ENCODE measurements at regions not wholly inside any gene's neighbourhood (a gene's known extent, or its start where the extent isn't known, plus 50 kb on each side); places are given as distances from the start of the nearest gene placed in this dataset.

DNA sequence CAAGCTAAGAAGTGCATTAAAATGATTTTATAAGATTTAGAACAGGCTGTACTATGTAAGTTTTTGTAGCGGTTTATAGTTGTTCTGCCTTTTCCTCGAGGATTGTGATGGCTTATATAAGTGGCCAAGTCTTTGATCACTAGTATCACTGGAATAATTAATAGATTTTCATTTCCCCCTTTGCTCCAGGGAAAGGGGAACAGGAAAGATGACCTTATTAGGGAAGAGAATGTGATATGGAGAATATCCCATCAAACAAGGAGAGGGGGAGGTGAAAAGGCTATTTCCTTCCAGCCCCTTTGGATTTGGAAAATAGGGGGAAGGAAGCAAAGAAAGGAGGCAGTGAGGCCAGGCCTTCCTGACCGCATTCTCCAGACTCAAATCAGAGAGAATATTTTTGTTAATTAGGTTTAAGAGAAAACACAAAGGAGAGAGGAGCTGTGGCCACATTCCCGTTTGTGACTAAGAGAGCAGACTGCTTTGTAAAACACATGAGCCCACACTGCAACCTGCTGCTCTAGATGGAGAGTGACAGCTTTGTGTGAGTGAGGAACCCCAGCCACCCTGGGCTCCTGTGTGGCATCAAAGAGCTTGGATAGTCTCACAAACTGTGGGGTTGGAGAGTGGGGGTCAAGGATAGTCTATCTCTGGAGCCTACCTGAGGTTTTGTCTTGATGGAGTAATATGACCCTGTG, 359.5 kb downstream of the DTWD2 start:
- Histone ChIP-seq H3K9ac (ENCODE audit: insufficient read length, low read depth) (no peak overlapping the region), H3K9me3 (ENCODE audit: insufficient read depth, low read length) (no peaks in the 10 kb centered on the region), H3K36me3 (ENCODE audit: insufficient read depth, insufficient read length, low read length) (no peaks in the 10 kb centered on the region), H3K27me3 (ENCODE audit: insufficient read depth, insufficient read length) (no peaks in the 10 kb centered on the region), H3K4me3 (ENCODE audit: insufficient read length, low read depth) (no peak overlapping the region), H3K4me1 (ENCODE audit: insufficient read depth, insufficient read length) (no peaks in the 10 kb centered on the region)
- DNase-seq (ENCODE audit: low read depth, low spot score) = peak; percentile 32
- TF ChIP-seq ZNF274 (IDR thresholded peaks at IDR 0.05; ENCODE audit: low read depth, low read length) = no peak
- TF ChIP-seq YY1 (IDR thresholded peaks at IDR 0.05; ENCODE audit: insufficient read depth, insufficient read length) = no peak
- no peak for TF ChIP-seq SUZ12 (IDR thresholded peaks at IDR 0.05; ENCODE audit: extremely low read depth, insufficient read depth, insufficient read length)

DNA sequence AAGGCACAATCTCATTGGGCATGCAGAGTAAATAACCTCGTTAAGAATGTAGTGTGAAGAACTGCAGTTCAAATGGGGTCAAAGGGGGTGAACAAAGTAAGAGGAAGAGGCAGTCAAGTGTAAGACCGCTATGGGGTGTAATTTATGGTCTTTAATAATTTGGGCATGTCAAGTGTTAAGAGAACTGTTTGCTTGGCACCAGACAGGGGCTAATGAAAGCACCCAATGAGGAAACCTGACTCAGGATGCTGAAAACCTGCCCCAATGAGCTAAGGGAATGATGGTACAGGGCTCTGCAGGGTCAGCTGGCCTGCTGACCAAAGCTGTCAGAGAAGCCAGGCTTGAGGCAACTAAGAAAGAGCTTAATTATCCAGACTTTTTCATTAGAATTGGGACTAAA, 368.1 kb downstream of the DTWD2 start:
- Histone ChIP-seq H3K36me3 (ENCODE audit: insufficient read depth, insufficient read length, low read length) (no peaks in the 10 kb centered on the region), H3K27me3 (ENCODE audit: insufficient read depth, insufficient read length) (no peaks in the 10 kb centered on the region), H3K4me1 (ENCODE audit: insufficient read depth, insufficient read length) (no peaks in the 10 kb centered on the region), H3K9me3 (ENCODE audit: insufficient read depth, low read length) (no peaks in the 10 kb centered on the region), H3K4me3 (ENCODE audit: insufficient read length, low read depth) (no peak overlapping the region), H3K9ac (ENCODE audit: insufficient read length, low read depth) (no peak overlapping the region)
- no peak for DNase-seq (ENCODE audit: low read depth, low spot score)
- TF ChIP-seq ZNF274 (IDR thresholded peaks at IDR 0.05; ENCODE audit: low read depth, low read length) (no peak), YY1 (IDR thresholded peaks at IDR 0.05; ENCODE audit: insufficient read depth, insufficient read length) (no peak), SUZ12 (IDR thresholded peaks at IDR 0.05; ENCODE audit: extremely low read depth, insufficient read depth, insufficient read length) (no peak)

DNA sequence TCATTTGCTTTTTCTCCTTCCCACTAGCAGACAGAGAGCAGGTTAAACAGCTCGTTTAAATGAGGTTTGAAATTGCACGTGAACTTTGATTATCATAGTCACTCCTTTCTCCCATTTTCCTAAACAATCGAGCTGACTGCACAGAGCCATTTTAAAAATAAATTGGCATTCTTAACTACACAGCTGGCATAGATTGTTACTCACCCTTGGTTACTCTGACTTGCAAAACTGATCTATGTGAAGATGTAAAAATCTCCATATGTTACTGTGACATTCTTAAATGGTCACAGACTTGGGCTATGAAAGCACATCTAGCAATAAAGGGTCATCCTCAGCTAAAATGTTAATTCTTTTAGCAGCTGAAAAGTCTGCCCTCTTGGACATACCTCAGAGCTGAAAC, 368.5 kb downstream of the DTWD2 start:
- Histone ChIP-seq H3K9me3 (ENCODE audit: insufficient read depth, low read length) (no peaks in the 10 kb centered on the region), H3K4me3 (ENCODE audit: insufficient read length, low read depth) (no peak overlapping the region), H3K36me3 (ENCODE audit: insufficient read depth, insufficient read length, low read length) (no peaks in the 10 kb centered on the region), H3K4me1 (ENCODE audit: insufficient read depth, insufficient read length) (no peaks in the 10 kb centered on the region), H3K9ac (ENCODE audit: insufficient read length, low read depth) (no peak overlapping the region), H3K27me3 (ENCODE audit: insufficient read depth, insufficient read length) (no peaks in the 10 kb centered on the region)
- DNase-seq (ENCODE audit: low read depth, low spot score) = no peak
- TF ChIP-seq ZNF274 (IDR thresholded peaks at IDR 0.05; ENCODE audit: low read depth, low read length) = no peak
- no peak for TF ChIP-seq YY1 (IDR thresholded peaks at IDR 0.05; ENCODE audit: insufficient read depth, insufficient read length)
- TF ChIP-seq SUZ12 (IDR thresholded peaks at IDR 0.05; ENCODE audit: extremely low read depth, insufficient read depth, insufficient read length) = no peak

DNA sequence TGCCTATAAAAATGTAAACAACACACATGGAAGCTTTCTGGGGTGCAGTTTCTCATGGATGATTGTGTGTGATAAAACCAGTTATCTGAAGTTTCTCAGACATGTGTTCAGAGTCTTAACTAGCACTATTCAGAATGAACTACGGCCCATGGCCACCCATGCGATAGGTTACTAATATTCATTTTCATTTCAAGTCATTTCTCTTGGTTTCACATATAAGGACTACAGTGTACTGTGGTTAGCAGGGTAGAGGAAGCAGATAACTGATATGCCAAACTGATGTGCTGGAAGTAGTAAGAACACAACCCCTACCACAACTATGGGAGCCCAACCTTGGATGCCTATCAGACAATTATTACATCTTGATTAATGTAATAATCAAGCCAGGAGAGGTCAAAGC, 372.1 kb downstream of the DTWD2 start:
- TF ChIP-seq SUZ12 (IDR thresholded peaks at IDR 0.05; ENCODE audit: extremely low read depth, insufficient read depth, insufficient read length) (no peak), ZNF274 (IDR thresholded peaks at IDR 0.05; ENCODE audit: low read depth, low read length) (no peak), YY1 (IDR thresholded peaks at IDR 0.05; ENCODE audit: insufficient read depth, insufficient read length) (no peak)

DNA sequence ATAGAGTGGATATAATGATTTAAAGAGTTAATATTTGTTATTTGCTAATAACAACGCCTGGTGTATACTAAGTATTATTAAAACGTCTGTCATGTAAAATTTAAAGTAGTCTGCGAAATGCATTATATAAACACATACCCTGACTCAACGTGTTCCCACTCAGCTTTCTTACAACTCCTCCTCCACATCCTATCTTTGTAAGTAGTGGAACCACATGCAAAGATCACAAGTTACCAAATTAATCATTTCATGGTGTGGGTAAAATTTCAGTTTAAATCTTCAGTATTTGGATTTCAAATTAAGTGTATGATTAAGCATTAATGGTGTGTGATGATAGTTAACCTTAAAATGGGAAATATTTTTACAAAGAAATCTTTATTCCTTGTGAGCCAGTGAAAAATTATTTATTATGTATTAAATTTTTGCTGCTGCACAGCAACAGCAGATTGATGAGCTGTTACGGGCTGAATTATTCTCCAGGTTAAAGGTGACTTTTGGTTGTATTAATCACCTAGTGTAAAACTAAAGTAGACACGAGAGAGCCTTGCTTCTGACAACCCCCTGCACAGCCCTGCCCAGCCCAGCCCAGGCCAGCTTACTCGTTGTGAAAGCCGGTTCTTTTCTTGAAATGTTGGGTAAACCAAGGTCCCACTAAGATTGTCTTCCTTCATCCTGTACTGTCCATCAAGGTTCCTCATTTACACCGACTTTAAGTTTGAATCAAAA, 373.5 kb downstream of the DTWD2 start:
- no peaks in the 10 kb centered on the region for H3K9me3 ChIP-seq (ENCODE audit: insufficient read depth, low read length)
- no peaks in the 10 kb centered on the region for H3K4me1 ChIP-seq (ENCODE audit: insufficient read depth, insufficient read length)
- H3K36me3 ChIP-seq (ENCODE audit: insufficient read depth, insufficient read length, low read length) = no peaks in the 10 kb centered on the region
- DNase-seq (ENCODE audit: low read depth, low spot score) = no peak
- no peak overlapping the region for H3K9ac ChIP-seq (ENCODE audit: insufficient read length, low read depth)
- H3K4me3 ChIP-seq (ENCODE audit: insufficient read length, low read depth) = no peak overlapping the region
- TF ChIP-seq YY1 (IDR thresholded peaks at IDR 0.05; ENCODE audit: insufficient read depth, insufficient read length) (no peak), SUZ12 (IDR thresholded peaks at IDR 0.05; ENCODE audit: extremely low read depth, insufficient read depth, insufficient read length) (no peak), ZNF274 (IDR thresholded peaks at IDR 0.05; ENCODE audit: low read depth, low read length) (no peak)
- no peaks in the 10 kb centered on the region for H3K27me3 ChIP-seq (ENCODE audit: insufficient read depth, insufficient read length)

More for the DNA sequence above, 372.1 kb downstream of the DTWD2 start:
- Histone ChIP-seq H3K36me3 (ENCODE audit: insufficient read depth, insufficient read length, low read length) (no peaks in the 10 kb centered on the region), H3K4me1 (ENCODE audit: insufficient read depth, insufficient read length) (no peaks in the 10 kb centered on the region), H3K27me3 (ENCODE audit: insufficient read depth, insufficient read length) (no peaks in the 10 kb centered on the region), H3K9me3 (ENCODE audit: insufficient read depth, low read length) (no peaks in the 10 kb centered on the region), H3K9ac (ENCODE audit: insufficient read length, low read depth) (no peak overlapping the region), H3K4me3 (ENCODE audit: insufficient read length, low read depth) (no peak overlapping the region)
- DNase-seq (ENCODE audit: low read depth, low spot score) = no peak

DNA sequence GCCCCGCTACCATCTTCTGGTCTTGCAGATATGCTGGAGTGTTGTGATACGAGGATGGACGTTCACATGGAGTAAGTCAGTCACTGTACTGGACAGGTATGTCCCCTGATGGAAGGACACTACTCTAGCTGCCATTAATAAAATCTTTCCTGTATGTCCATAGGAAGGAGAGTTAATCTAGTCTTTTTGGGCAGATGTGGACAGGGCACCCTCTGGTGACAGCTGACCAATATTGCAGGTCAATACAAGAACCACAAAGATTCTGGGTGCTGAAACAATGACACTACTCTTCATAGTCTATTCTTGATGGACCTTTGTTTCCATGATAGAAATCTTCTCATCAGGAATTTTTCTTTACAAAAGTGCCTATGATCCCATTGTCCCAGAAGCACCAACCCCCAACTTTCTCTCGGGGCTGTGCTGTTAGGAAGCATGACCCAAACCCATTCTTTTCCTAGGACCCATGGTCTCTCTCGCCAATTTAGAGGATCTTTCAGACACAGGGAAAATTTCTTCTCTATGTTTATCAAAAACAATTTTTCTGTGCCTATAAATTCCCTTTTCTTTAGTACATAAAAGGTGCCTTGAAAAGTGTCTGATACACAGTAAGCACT, 376.9 kb downstream of the DTWD2 start:
- no peak for TF ChIP-seq ZNF274 (IDR thresholded peaks at IDR 0.05; ENCODE audit: low read depth, low read length)
- TF ChIP-seq SUZ12 (IDR thresholded peaks at IDR 0.05; ENCODE audit: extremely low read depth, insufficient read depth, insufficient read length) = no peak
- no peak for TF ChIP-seq YY1 (IDR thresholded peaks at IDR 0.05; ENCODE audit: insufficient read depth, insufficient read length)
- peak; percentile 11 for DNase-seq (ENCODE audit: low read depth, low spot score)
- Histone ChIP-seq H3K27me3 (ENCODE audit: insufficient read depth, insufficient read length) (no peaks in the 10 kb centered on the region), H3K4me3 (ENCODE audit: insufficient read length, low read depth) (no peak overlapping the region), H3K4me1 (ENCODE audit: insufficient read depth, insufficient read length) (no peaks in the 10 kb centered on the region), H3K9ac (ENCODE audit: insufficient read length, low read depth) (no peak overlapping the region), H3K36me3 (ENCODE audit: insufficient read depth, insufficient read length, low read length) (no peaks in the 10 kb centered on the region), H3K9me3 (ENCODE audit: insufficient read depth, low read length) (no peaks in the 10 kb centered on the region)

DNA sequence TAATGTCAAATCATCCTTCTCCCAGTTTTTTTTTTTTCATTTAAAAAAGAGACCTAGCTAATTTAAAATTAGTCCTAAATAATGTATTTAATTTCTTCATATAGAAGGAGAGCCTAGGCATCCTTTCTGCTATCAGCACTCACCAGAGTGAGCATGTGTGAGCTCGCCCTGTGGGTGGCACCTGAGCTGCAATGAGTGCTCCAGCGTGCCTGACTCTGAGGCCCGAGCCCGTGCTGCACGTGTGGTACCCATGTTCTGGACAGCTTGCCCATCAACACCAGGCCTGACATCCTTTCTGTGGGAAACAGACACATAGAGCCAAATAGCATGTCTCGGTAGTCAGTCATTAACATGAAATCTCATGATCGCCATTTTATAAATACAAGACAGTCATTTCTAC, 381.4 kb downstream of the DTWD2 start:
- H3K4me3 ChIP-seq (ENCODE audit: insufficient read length, low read depth) = no peak overlapping the region
- H3K9me3 ChIP-seq (ENCODE audit: insufficient read depth, low read length) = no peaks in the 10 kb centered on the region
- H3K4me1 ChIP-seq (ENCODE audit: insufficient read depth, insufficient read length) = no peaks in the 10 kb centered on the region
- no peaks in the 10 kb centered on the region for H3K27me3 ChIP-seq (ENCODE audit: insufficient read depth, insufficient read length)
- TF ChIP-seq SUZ12 (IDR thresholded peaks at IDR 0.05; ENCODE audit: extremely low read depth, insufficient read depth, insufficient read length) (no peak), ZNF274 (IDR thresholded peaks at IDR 0.05; ENCODE audit: low read depth, low read length) (no peak), YY1 (IDR thresholded peaks at IDR 0.05; ENCODE audit: insufficient read depth, insufficient read length) (no peak)
- DNase-seq (ENCODE audit: low read depth, low spot score) = no peak
- H3K36me3 ChIP-seq (ENCODE audit: insufficient read depth, insufficient read length, low read length) = no peaks in the 10 kb centered on the region
- no peak overlapping the region for H3K9ac ChIP-seq (ENCODE audit: insufficient read length, low read depth)

Measured in NT2/D1 (cell line).